ENCODE measurements at regions not wholly inside any gene's neighbourhood (a gene's known extent, or its start where the extent isn't known, plus 50 kb on each side); places are given as distances from the start of the nearest gene placed in this dataset.
A peak's percentile ranks its signal among the peaks of the same experiment; 100 is the strongest.

- intact Hi-C loops (cut with DNase I; ENCODE audit: low total_unique reads): no loop called here
- 38 to 57% (median 42%) methylated on average over 2 of the region's 2 CpGs for WGBS, 5 donors
- no peak overlapping the region for H3K27ac ChIP-seq
Measured at GRCh38 chr13:68081061-68081460, 850.9 kb upstream of the PCDH9 start.

GRCh38 chr13:68078874-68079273, 848.7 kb upstream of the PCDH9 start:
- no peak for TF ChIP-seq CTCF (IDR thresholded peaks at IDR 0.05 in 8 of 11, conservative IDR thresholded peaks at IDR 0.05 in 3 of 11)
- TF ChIP-seq POLR2AphosphoS5 (IDR thresholded peaks at IDR 0.05): no peak
- no peak for TF ChIP-seq POLR2A (IDR thresholded peaks at IDR 0.05)
- Histone ChIP-seq H3K4me3 (no peak overlapping the region), H3K36me3 (no peaks in the 10 kb centered on the region), H3K4me1 (no peaks in the 10 kb centered on the region), H3K27ac (no peak overlapping the region), H3K27me3 (replicated peaks in 1 of 7) (no peaks in the 10 kb centered on the region), H3K9me3 (peaks cover 0 to 12% (median 0%) of the 10 kb centered on the region in 8 donors)
- DNase-seq: no peak
- 88 to 97% (median 92%) methylated on average over 1 of the region's 1 CpG for WGBS, 5 donors
- intact Hi-C loops (cut with DNase I; ENCODE audit: low total_unique reads): no loop called here

More at GRCh38 chr13:68081061-68081460, 850.9 kb upstream of the PCDH9 start:
- H3K4me3 ChIP-seq: no peak overlapping the region
- no peaks in the 10 kb centered on the region for H3K36me3 ChIP-seq
- no peaks in the 10 kb centered on the region for H3K4me1 ChIP-seq
- TF ChIP-seq POLR2A (IDR thresholded peaks at IDR 0.05): no peak
- no peak for TF ChIP-seq CTCF (IDR thresholded peaks at IDR 0.05 in 8 of 11, conservative IDR thresholded peaks at IDR 0.05 in 3 of 11)
- TF ChIP-seq POLR2AphosphoS5 (IDR thresholded peaks at IDR 0.05): no peak
- H3K27me3 ChIP-seq (replicated peaks in 1 of 7): no peaks in the 10 kb centered on the region
- peaks cover 0 to 2% (median 0%) of the 10 kb centered on the region in 8 donors for H3K9me3 ChIP-seq
- no peak for DNase-seq

- intact Hi-C loops (cut with DNase I; ENCODE audit: low total_unique reads): no loop called here
Measured at GRCh38 chr13:68078469-68078868, 848.3 kb upstream of the PCDH9 start.

GRCh38 chr13:68076046-68076445, 845.9 kb upstream of the PCDH9 start:
- intact Hi-C loops (cut with DNase I; ENCODE audit: low total_unique reads): no loop called here
- Histone ChIP-seq H3K27me3 (replicated peaks in 1 of 7) (no peaks in the 10 kb centered on the region), H3K9me3 (peaks cover 0 to 15% (median 0%) of the 10 kb centered on the region in 8 donors), H3K4me3 (no peak overlapping the region), H3K27ac (no peak overlapping the region), H3K4me1 (no peaks in the 10 kb centered on the region), H3K36me3 (no peaks in the 10 kb centered on the region)
- peak; percentile 59 for DNase-seq
- WGBS, 5 donors: 88 to 92% (median 90%) methylated on average over 7 to 9 of the region's 9 CpGs
- TF ChIP-seq POLR2A (IDR thresholded peaks at IDR 0.05) (no peak), CTCF (IDR thresholded peaks at IDR 0.05 in 8 of 11, conservative IDR thresholded peaks at IDR 0.05 in 3 of 11) (no peak), POLR2AphosphoS5 (IDR thresholded peaks at IDR 0.05) (no peak)

More at GRCh38 chr13:68078469-68078868, 848.3 kb upstream of the PCDH9 start:
- no peak for TF ChIP-seq POLR2A (IDR thresholded peaks at IDR 0.05)
- TF ChIP-seq CTCF (IDR thresholded peaks at IDR 0.05 in 8 of 11, conservative IDR thresholded peaks at IDR 0.05 in 3 of 11): no peak
- TF ChIP-seq POLR2AphosphoS5 (IDR thresholded peaks at IDR 0.05): no peak
- H3K4me1 ChIP-seq: no peaks in the 10 kb centered on the region
- H3K9me3 ChIP-seq: peaks cover 0 to 12% (median 0%) of the 10 kb centered on the region in 8 donors
- H3K4me3 ChIP-seq: no peak overlapping the region
- DNase-seq: no peak
- WGBS, 5 donors: 76 to 96% (median 89%) methylated on average over 2 of the region's 2 CpGs
- H3K36me3 ChIP-seq: no peaks in the 10 kb centered on the region
- H3K27ac ChIP-seq: no peak overlapping the region
- H3K27me3 ChIP-seq (replicated peaks in 1 of 7): no peaks in the 10 kb centered on the region

All from spleen (tissue), 11 donors.